Fibroblast of mammary gland (primary cell): ENCODE measurements at regions not wholly inside any gene's neighbourhood (a gene's known extent, or its start where the extent isn't known, plus 50 kb on each side); places are given as distances from the start of the nearest gene placed in this dataset.

ENCODE experiments used
- DNase-seq: peaks from one replicate; pipeline ENCODE4 v3.0.0-alpha.2; 2010; ENCODE audit warnings: low read depth
- H3K4me3 ChIP-seq: 2 replicates; pipeline ENCODE4 v1.5.1; 2011; ENCODE audit warnings: low read depth, mild to moderate bottlenecking, low read length, moderate library complexity; ENCODE audit not compliant: control insufficient read depth
- TF ChIP-seq, protein P1 (sequence below): conservative IDR thresholded peaks from 2 replicates; pipeline ENCODE4 v1.5.1; 2011; ENCODE audit warnings: low read depth, low read length, inconsistent platforms; ENCODE audit not compliant: control insufficient read depth, insufficient read depth

DNA sequence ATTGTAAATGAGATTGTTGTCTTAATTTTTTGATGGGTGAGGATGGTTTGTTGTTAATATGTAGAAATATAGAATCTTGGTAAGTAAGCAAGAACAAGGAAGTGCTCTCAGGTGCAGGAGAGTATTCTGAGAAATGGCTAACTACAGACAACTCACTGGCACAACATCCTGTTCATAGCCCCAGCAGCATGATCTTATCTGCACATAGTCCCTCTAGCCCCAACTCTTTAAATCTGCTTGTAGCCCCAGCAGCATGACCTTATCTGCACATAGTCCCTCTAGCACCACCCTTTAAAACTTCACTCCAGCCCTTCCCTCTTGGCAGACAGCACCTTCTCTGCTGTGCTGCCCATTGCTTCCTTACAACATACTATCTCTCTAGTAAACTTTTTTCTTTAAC lies 1957.1 kb upstream of the ADGRL3 start:
- TF ChIP-seq, protein P1, sequence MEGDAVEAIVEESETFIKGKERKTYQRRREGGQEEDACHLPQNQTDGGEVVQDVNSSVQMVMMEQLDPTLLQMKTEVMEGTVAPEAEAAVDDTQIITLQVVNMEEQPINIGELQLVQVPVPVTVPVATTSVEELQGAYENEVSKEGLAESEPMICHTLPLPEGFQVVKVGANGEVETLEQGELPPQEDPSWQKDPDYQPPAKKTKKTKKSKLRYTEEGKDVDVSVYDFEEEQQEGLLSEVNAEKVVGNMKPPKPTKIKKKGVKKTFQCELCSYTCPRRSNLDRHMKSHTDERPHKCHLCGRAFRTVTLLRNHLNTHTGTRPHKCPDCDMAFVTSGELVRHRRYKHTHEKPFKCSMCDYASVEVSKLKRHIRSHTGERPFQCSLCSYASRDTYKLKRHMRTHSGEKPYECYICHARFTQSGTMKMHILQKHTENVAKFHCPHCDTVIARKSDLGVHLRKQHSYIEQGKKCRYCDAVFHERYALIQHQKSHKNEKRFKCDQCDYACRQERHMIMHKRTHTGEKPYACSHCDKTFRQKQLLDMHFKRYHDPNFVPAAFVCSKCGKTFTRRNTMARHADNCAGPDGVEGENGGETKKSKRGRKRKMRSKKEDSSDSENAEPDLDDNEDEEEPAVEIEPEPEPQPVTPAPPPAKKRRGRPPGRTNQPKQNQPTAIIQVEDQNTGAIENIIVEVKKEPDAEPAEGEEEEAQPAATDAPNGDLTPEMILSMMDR: no peak
- no peak overlapping the region for H3K4me3 ChIP-seq
- no peak for DNase-seq

DNA sequence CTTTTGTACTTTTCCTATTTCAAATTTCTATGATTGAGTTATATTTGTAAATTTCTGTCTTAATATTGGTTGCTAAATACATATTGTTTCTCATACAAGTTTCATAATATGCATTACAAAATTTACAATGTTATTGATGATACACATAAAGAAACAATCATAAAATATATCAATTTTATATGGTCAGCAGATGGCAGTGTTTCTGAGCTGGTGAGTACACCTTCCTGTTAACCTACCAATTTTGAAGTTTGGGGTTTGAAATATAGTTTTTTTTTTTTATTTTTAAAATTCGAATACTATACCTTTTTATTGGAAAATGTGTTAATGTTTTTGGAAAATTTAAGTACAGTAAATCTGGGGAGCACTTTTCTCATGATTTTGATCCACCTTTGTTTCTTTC lies 1953.1 kb upstream of the ADGRL3 start:
- TF ChIP-seq, protein P1: no peak
- no peak overlapping the region for H3K4me3 ChIP-seq
- DNase-seq: no peak

DNA sequence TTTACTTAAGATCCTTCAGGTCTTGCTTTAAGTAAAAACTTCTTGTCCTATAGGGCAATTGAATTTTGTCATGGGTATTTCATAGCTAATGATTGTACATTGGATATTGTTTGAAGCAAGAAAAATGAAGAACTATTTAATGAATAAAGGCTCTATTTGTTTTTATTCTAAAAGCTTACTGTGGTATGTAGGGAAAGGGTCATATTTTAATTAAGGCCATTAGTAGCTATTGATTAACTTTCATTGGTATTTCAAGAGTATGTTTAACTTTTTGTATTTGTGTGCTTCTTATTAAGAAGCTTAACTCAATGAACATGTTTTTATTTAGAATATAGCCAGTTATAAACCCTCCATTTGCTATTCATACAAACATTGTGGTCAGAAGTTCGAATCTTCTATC lies 1951.8 kb upstream of the ADGRL3 start:
- no peak overlapping the region for H3K4me3 ChIP-seq
- TF ChIP-seq, protein P1: no peak
- no peak for DNase-seq

DNA sequence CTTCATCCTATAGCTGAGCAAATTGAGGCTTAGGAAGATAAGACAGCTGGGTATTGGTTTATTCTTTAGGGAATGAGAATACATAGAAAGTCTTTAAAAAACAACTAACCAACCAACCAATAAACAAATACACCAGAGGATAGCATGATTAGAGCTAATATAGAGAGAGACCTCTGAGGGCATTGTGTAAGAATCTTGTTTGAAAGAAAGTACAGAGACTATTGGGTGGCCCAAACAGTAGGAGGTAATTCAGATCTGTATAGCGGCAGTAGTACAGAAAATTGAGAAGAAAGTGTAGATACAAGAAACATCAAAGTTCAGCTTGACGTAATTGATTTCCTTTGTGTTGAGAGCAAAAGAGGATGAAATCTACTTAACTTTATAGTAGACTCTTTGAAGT lies 1951.0 kb upstream of the ADGRL3 start:
- H3K4me3 ChIP-seq: no peak overlapping the region
- DNase-seq: no peak
- TF ChIP-seq, protein P1: no peak

DNA sequence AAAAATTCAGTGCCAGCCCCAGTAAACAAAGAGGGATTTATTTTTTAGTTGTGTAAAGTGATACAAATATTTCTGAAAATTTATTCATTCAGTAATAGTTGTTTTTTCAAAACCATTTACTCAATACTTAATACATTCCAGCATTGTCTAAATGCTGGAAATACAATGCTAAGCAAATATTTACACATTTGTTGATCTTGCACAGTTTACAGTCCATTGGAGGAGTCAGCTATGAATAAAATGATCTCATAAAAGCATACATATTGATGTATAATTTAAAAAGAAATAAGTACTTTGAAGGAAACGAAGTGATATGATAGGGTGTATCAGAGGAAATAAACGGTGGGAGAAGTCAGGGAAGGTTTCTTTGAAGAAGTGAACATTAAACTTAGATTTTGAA lies 1942.1 kb upstream of the ADGRL3 start:
- TF ChIP-seq, protein P1: no peak
- H3K4me3 ChIP-seq: no peak overlapping the region
- no peak for DNase-seq

DNA sequence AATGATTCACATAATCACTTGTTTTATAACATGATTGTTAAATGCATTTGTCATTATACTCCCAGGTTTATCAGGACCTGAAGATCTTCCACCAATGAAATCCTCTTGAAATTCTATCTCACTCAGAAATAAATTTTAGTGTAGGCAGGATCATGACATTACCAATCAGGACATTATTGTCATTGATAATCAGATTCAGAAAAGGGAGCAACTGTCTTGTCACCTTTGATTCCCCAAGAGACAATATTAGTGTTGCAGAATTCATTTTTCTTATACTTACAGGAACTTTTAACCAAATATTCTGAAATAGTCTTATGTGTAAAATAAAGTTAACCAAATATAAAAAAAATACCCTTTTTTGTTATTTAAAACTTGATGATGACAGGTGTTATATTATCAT lies 1892.5 kb upstream of the ADGRL3 start:
- TF ChIP-seq, protein P1: no peak
- no peak for DNase-seq
- H3K4me3 ChIP-seq: no peak overlapping the region

DNA sequence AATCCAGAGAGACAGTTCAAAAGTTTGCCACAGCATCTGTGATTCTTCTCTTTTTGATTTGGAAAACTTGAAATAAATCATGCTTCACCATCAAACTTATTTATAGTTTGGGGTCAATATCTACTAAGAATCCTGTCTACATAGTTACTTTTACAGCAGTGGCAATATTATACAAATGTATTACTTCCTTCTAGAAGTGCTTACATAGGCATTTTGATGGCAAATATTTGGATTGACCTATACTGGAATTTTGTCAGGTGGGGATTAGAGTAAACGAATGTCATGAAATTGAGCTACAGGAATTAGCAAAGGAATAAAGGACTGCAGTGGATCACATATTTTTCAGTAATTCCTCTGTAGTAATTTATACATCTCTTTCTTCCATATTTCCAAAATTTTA lies 1885.5 kb upstream of the ADGRL3 start:
- H3K4me3 ChIP-seq: no peak overlapping the region
- TF ChIP-seq, protein P1: no peak
- no peak for DNase-seq
